Right ventricle myocardium superior (tissue), 1 donor: ENCODE measurements at regions not wholly inside any gene's neighbourhood (a gene's known extent, or its start where the extent isn't known, plus 50 kb on each side); places are given as distances from the start of the nearest gene placed in this dataset.

Experiments used
- ATAC-seq: fragments of 200-7000 bp; cut with Tn5 transposase; one replicate; pipeline ENCODE4 v1.9.1; 2020; ENCODE audit warnings: mild to moderate bottlenecking; ENCODE audit not compliant: poor library complexity
- DNase-seq: peaks from one replicate; pipeline ENCODE4 v3.0.0-alpha.2; 2020
- intact Hi-C: fragments of 100-400 bp; cut with DNase I; formaldehyde crosslinking; loops from one replicate; pipeline ENCODE4 v1.11.2; 2022
- donor health status: DM: no; HTN: yes; CAD: no; lungs with severe emphysema.

- DNase-seq: no peak
- intact Hi-C loops: no loop called here
- ATAC-seq: peak; percentile 24
Measured at GRCh38 chr15:91535856-91536500, 317.5 kb upstream of the SLCO3A1 start.

GRCh38 chr15:91537856-91538255 lies 315.7 kb upstream of the SLCO3A1 start:
- intact Hi-C loops: no loop called here
- ATAC-seq (no peak), DNase-seq (no peak)

- intact Hi-C loops: no loop called here
- no peak for DNase-seq
- no peak for ATAC-seq
Measured at GRCh38 chr15:91538782-91539181, 314.7 kb upstream of the SLCO3A1 start.

- intact Hi-C loops: no loop called here
- ATAC-seq: no peak
- DNase-seq: no peak
Measured at GRCh38 chr15:91541286-91541685, 312.2 kb upstream of the SLCO3A1 start.

- ATAC-seq: no peak
- intact Hi-C loops: no loop called here
- no peak for DNase-seq
Measured at GRCh38 chr15:91542226-91542625, 311.3 kb upstream of the SLCO3A1 start.

- ATAC-seq: no peak
- intact Hi-C loops: no loop called here
- DNase-seq: no peak
Measured at GRCh38 chr15:91547356-91547755, 306.2 kb upstream of the SLCO3A1 start.

GRCh38 chr15:91548549-91548948 lies 305.0 kb upstream of the SLCO3A1 start:
- intact Hi-C loops: no loop called here
- DNase-seq (peak; percentile 64), ATAC-seq (peak; percentile 94)

GRCh38 chr15:91549581-91549980 lies 303.9 kb upstream of the SLCO3A1 start:
- DNase-seq (no peak), ATAC-seq (no peak)
- intact Hi-C loops: no loop called here

- intact Hi-C loops: no loop called here
- DNase-seq: no peak
- no peak for ATAC-seq
Measured at GRCh38 chr15:91552555-91552954, 301.0 kb upstream of the SLCO3A1 start.

GRCh38 chr15:91553196-91553854 lies 300.2 kb upstream of the SLCO3A1 start:
- intact Hi-C loops: no loop called here
- DNase-seq (no peak), ATAC-seq (no peak)

- DNase-seq (no peak), ATAC-seq (no peak)
- intact Hi-C loops: no loop called here
Measured at GRCh38 chr15:91555312-91555711, 298.2 kb upstream of the SLCO3A1 start.

- no peak for DNase-seq
- intact Hi-C loops: no loop called here
- ATAC-seq: no peak
Measured at GRCh38 chr15:91556926-91557325, 296.6 kb upstream of the SLCO3A1 start.

GRCh38 chr15:91559066-91559465 lies 294.4 kb upstream of the SLCO3A1 start:
- DNase-seq (no peak), ATAC-seq (no peak)

GRCh38 chr15:91561371-91562100 lies 292.0 kb upstream of the SLCO3A1 start:
- ATAC-seq: peak; percentile 86
- intact Hi-C loops: no loop called here
- no peak for DNase-seq

More at GRCh38 chr15:91559066-91559465, 294.4 kb upstream of the SLCO3A1 start:
- intact Hi-C loops: no loop called here

GRCh38 chr15:91562698-91563097 lies 290.8 kb upstream of the SLCO3A1 start:
- ATAC-seq (peak; percentile 78), DNase-seq (no peak)
- intact Hi-C loops: no loop called here

- intact Hi-C loops: no loop called here
- DNase-seq (no peak), ATAC-seq (no peak)
Measured at GRCh38 chr15:91564631-91565030, 288.9 kb upstream of the SLCO3A1 start.

- DNase-seq (no peak), ATAC-seq (no peak)
- intact Hi-C loops: no loop called here
Measured at GRCh38 chr15:91566141-91566540, 287.4 kb upstream of the SLCO3A1 start.

GRCh38 chr15:91568036-91568435 lies 285.5 kb upstream of the SLCO3A1 start:
- no peak for DNase-seq
- intact Hi-C loops: no loop called here
- no peak for ATAC-seq

- no peak for DNase-seq
- intact Hi-C loops: no loop called here
- no peak for ATAC-seq
Measured at GRCh38 chr15:91572110-91572509, 281.4 kb upstream of the SLCO3A1 start.

GRCh38 chr15:91576096-91576495 lies 277.4 kb upstream of the SLCO3A1 start:
- intact Hi-C loops: no loop called here
- ATAC-seq: no peak
- no peak for DNase-seq
